HG03175 (cell line): ENCODE measurements at regions not wholly inside any gene's neighbourhood (a gene's known extent, or its start where the extent isn't known, plus 50 kb on each side); places are given as distances from the start of the nearest gene placed in this dataset.
"Not testable (repeated sequence)": the region's sequence is repeated elsewhere in the genome, so short reads cannot be mapped to it uniquely, and the experiment has no call there.

Experiments used
- ATAC-seq: cut with Tn5 transposase; IDR thresholded peaks from one replicate; pipeline ENCODE4 v1.9.1; 2021; ENCODE audit warnings: mild to moderate bottlenecking, moderate library complexity; ENCODE audit not compliant: unreplicated experiment

- no peak for ATAC-seq
Measured at GRCh38 chr14:54010981-54011380, 54.4 kb upstream of the BMP4 start.

DNA sequence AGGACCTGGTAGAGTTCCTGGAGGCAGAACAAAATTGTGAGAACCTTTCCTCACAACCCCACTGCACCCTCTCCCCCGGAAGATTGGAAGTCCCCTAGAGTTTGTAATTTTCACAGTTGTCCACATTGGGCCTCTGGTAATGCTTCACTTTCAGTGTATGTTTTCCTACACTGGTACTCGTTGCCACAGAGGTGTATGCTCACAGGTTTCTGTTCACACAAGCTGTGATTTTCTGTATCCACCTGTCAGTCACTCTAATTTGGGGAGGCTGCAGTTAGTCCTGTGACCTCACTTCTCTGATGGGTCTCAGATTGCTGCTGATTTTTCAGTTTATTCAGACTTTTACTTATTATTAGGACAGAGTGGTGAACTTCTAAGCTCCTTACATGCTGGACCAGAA, 66.4 kb upstream of the BMP4 start:
- no peak for ATAC-seq

GRCh38 chr14:54025661-54026060, 69.0 kb upstream of the BMP4 start:
- ATAC-seq: no peak

- no peak for ATAC-seq
Measured at GRCh38 chr14:54026671-54027070, 70.0 kb upstream of the BMP4 start.

- ATAC-seq: not testable (repeated sequence)
Measured at GRCh38 chr14:54030996-54031395, 74.4 kb upstream of the BMP4 start.

DNA sequence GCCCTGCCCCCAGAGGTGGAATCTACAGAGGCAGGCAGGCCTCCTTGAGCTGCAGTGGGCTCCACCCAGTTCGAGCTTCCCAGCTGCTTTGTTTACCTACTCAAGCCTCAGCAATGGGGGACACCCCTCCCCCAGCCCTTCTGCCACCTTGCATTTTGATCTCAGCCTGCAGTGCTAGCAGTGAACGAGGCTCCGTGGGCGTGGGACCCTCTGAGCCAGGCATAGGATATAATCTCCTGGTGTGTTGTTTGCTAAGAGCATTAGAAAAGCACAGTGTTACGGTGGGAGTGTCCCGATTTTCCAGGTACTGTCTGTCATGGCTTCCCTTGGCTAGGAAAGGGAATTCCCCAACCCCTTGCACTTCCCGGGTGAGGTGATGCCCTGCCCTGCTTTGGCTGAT, 76.7 kb upstream of the BMP4 start:
- not testable (repeated sequence) for ATAC-seq

GRCh38 chr14:54038724-54039123, 82.1 kb upstream of the BMP4 start:
- no peak for ATAC-seq

DNA sequence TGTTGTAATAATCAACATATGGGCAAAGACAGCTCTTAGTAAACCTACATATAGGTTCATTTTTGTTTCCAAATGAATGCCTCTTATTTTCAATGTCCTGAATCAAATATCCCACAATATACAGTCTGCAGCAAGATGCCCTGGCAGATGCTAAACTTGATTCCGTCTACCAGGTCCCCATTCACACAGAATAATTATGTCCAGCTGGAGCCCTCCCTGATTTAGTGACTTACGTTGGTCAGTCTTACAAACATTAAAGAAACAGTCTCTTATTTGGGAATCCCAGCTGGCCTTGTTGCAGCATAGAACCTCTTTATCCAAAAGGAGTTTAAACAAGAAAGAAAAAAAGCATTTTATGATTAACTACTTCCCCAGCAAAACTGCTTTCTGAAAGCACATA, 82.7 kb upstream of the BMP4 start:
- no peak for ATAC-seq

DNA sequence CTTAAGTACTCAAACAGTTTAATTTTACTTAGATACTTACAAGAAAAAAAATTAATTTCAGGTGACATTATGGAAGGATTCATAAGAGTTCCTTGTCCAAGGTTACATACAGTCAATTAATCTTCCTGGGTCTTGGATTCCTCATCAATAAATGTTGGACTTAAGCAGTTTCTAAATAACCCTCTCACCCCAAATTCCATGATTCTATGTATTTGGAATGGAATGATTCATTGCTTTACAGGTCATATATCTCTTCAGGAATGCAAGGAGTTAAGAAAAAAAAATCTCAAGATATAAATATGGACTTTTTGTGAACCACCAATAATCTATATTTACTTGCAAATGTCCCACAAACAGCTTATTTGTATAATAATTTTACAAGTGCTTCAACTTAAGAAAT, 84.2 kb upstream of the BMP4 start:
- ATAC-seq: no peak

DNA sequence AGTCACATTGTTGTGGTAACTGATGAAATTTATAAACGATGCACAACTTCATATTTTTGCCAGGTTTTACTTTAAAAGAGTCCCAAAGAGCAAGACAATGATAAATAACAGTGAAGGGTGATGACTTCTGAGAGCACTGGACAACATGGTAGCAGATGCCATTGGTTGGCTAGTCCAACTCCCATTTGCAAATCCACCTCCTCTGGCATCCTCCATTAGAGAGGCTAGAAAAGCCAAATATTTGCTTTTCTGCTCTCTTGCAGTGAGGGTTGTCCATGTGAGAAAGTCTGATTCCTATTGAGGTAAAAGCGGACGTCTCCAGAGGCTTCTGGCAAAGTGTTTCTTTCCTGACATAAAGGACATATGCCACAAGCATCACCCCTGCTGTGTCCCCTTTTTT, 89.6 kb upstream of the BMP4 start:
- ATAC-seq: no peak

DNA sequence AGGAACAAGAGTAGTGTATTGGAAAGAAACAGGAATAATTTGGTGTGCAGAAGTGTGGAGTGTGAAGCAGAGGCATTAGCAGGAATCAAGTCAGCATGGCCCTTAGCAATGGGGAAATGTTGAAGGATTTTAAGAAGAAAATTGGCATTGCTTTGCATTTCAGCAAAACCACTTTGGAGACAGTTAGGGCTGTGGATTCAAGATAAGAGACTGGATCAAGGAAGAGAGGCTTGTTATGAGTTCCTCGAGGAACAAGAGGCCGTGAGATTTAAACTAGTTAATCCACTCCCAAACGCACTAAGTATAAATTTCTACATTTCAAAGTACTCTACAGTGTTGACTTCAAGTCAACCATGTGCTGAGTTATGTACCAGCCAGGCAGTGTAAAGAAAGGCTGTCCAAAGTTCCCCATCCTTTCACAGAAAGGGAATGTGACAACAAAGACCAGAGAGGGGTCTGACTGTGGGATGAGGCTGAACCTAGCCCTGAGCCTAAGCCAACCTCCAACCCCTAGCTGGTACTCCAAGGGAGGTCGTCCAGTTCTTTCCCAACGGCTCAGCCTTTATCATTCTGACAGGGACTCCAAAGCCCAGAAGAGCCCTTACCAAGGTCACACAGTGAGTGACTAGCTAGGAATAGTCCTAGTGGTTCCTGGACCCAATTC, 91.2 kb upstream of the BMP4 start:
- no peak for ATAC-seq

GRCh38 chr14:54048311-54048710, 91.7 kb upstream of the BMP4 start:
- no peak for ATAC-seq

- no peak for ATAC-seq
Measured at GRCh38 chr14:54048736-54049135, 92.1 kb upstream of the BMP4 start.

DNA sequence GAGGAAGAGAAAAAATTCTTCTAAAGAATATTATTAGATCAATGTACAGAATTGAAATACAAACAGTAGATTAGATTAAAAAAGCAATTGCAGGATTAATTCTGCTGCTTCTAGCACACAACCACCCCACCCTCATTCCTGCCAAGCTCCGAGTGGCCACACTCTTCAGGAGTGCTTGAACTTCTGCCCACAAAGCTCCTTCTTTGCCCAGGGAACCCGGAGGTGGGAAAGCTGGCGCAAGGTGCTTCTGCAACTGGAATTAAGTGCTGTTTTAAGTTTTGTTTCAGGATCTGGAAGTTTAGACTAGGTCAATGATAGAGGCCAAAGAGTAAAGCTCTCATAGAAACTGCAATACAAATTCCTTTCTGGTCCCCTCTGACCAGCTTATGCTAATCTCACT, 94.1 kb upstream of the BMP4 start:
- no peak for ATAC-seq

- ATAC-seq: no peak
Measured at GRCh38 chr14:54052696-54053385, 96.2 kb upstream of the BMP4 start.

- no peak for ATAC-seq
Measured at GRCh38 chr14:54053386-54053745, 96.7 kb upstream of the BMP4 start.

DNA sequence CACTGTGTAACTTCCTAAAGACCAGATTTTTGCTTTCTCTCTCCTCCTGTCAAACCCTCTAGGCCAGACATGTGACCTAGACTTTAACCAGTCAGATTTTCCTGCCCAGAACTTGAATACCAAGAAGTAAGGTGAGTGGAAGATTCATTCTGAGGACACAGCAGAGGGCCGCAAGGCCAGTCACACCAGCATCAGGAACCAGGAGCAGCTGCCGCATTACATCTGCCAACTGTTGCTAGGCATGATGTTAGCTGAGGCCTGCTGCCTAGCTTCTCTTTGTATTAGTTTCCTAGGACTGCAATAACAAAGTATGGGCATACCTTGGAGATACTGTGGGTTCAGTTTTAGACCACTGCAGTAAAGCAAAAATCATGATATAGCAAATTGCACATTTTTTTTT, 101.9 kb upstream of the BMP4 start:
- no peak for ATAC-seq

DNA sequence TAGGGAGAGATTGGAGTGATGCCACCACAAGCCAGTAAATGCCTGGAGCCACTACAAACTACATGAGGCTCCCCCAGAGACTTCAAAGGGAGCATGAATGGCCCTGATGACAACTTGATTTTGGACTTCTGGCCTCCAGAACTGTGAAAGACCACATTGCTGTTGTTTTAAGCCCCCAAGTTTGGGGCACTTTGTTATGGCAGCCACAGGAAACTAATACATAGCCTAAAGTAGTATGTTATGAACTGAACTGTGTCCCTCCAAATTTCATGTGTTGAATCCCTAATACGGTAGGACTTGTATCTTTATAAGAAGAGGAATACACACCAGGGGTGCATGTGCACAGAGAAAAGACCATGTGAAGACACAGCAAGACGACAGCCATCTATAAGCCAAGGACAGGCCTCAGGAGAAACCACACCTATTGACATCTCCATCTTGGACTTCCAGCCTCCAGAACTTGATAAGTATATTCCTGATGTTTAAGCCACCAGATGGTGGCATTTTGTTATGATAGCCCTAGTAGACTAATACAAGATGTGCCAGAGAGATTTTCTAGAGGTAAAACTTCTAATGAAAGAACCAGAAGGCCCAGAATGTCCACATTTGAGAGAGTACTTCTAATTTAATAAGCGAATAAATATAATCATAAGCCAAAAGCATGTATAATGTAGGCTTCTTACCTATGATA, 127.1 kb upstream of the BMP4 start:
- no peak for ATAC-seq

DNA sequence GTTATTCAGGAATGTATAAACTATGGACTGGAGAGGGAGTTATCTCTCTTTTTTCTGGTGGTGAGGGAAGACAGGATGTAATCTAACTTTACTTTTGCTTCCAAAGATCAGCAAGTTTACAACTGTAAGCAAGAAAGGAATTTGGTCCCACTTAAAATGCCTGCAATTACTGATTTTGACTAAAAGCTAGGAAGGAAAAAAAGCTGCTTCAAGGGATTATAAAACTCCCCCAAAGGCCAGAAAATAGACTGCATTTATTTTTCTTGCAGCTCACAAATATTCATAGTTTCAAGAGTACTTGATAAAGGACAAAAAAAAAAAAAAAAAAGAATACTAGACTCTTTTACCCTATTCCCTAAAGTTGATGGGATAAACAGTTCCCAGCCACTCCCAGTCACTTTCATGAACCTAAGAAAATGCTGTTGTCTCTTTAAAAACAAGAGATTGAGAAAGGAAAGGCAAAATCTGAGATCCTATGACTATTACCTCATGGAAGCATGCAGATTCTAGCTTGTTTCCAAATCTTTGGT, 128.7 kb upstream of the BMP4 start:
- ATAC-seq: no peak

DNA sequence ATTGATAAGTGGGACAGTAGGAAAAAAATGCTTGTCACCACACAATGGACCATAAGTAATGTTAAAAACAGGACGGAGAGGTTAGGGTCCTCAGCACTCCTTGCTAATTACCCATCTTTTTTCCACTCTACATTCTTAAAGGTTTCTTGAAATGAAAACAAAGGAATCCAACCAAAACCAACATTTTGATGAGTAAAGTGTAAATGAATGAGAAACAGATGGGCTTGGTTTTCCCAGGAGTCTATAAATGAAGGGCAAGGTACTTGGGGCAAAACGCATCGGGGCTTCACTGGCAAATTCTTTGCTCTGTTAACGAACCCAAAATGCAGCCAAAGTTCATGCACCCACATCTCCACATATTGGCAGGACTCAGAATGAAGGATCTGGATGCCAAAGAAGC, 129.2 kb upstream of the BMP4 start:
- no peak for ATAC-seq

GRCh38 chr14:54086767-54087166, 130.1 kb upstream of the BMP4 start:
- no peak for ATAC-seq

GRCh38 chr14:54087376-54087775, 130.8 kb upstream of the BMP4 start:
- ATAC-seq: no peak
